HCT116 (cell line): ENCODE measurements at regions not wholly inside any gene's neighbourhood (a gene's known extent, or its start where the extent isn't known, plus 50 kb on each side); places are given as distances from the start of the nearest gene placed in this dataset.

Experiments
- ATAC-seq: fragments of 200-7000 bp; cut with Tn5 transposase; 2 replicates; pipeline ENCODE4 v1.9.1; 2020; ENCODE audit warnings: mild to moderate bottlenecking, moderate library complexity
- BruUV-seq: library from RNA; stranded (reverse); fragments of 400-500 nt; replicated peaks from 2 replicates; lab custom pipeline; 2021; lab: Mats Ljungman, UMichigan
- CTCF ChIA-PET: fragments of 300-600 bp; sonication (Branson Sonifier 250); formaldehyde crosslinking; loops from one replicate; lab custom pipeline; 2021; ENCODE audit warnings: antibody characterized with exemption; lab: Charles Lee
- POLR2A ChIA-PET: fragments of 300-600, 350-600 bp; sonication (Branson Sonifier 250); formaldehyde crosslinking; loops from one replicate; lab custom pipeline; 2021; ENCODE audit warnings: antibody characterized with exemption; lab: Charles Lee
- RAD21 ChIA-PET, 2 experiments: fragments of 300-600 bp; sonication (Branson Sonifier 250); formaldehyde crosslinking; loops; one replicate each; lab custom pipeline; 2023; ENCODE audit warnings: low total read pairs in 2 of 2; ENCODE audit not compliant: uncharacterized antibody in 2 of 2, unreplicated experiment in 2 of 2, low non-redundant PET in 1 of 2; lab: Charles Lee
- DNase-seq: peaks from one replicate; pipeline ENCODE4 v3.0.0-alpha.2; 2010; ENCODE audit warnings: low read depth, low spot score
- H2AFZ ChIP-seq: fragments of 200-600 bp; shearing (Covaris generic), sonication (generic); 2 replicates; pipeline ENCODE4 v1.6.1; 2017; ENCODE audit warnings: low read depth, mixed run types, mixed read lengths, antibody characterized with exemption, low read length; ENCODE audit not compliant: poor library complexity, severe bottlenecking
- H3K27ac ChIP-seq: 2 replicates; pipeline ENCODE4 v1.5.1; 2012; ENCODE audit warnings: low read depth, low read length
- H3K27me3 ChIP-seq: fragments of 200-600 bp; sonication (generic); 2 replicates; pipeline ENCODE4 v1.6.1; 2016; ENCODE audit warnings: mixed run types, low read length, mixed read lengths; ENCODE audit not compliant: insufficient read depth
- H3K36me3 ChIP-seq, 2 experiments: fragments of 200-500 bp in 1 of 2; fragments of 200-600 bp in 1 of 2; sonication (Bioruptor generic) in 1 of 2; sonication (generic) in 1 of 2; 2 replicates each; pipeline versions ENCODE4 v1.5.1 to v1.6.1; 2014 to 2016; ENCODE audit warnings: low read length in 2 of 2, inconsistent platforms in 1 of 2, mixed read lengths in 1 of 2, mixed run types in 1 of 2; ENCODE audit not compliant: insufficient read depth in 2 of 2, control insufficient read depth in 1 of 2
- H3K4me1 ChIP-seq, 2 experiments: fragments of 200-600 bp in 1 of 2; sonication (generic) in 1 of 2; 2 replicates each; pipeline versions ENCODE4 v1.5.1 to v1.6.1; 2012 to 2017; ENCODE audit warnings: low read length in 2 of 2, inconsistent platforms in 1 of 2, mild to moderate bottlenecking in 1 of 2, mixed read lengths in 1 of 2, mixed run types in 1 of 2, moderate library complexity in 1 of 2; ENCODE audit not compliant: insufficient read depth in 2 of 2, control insufficient read depth in 1 of 2
- H3K4me2 ChIP-seq: fragments of 200-600 bp; sonication (generic); 2 replicates; pipeline ENCODE4 v1.6.1; 2017; ENCODE audit warnings: mixed run types, low read length, mixed read lengths
- H3K4me3 ChIP-seq, 2 experiments: fragments of 200-600 bp in 1 of 2; sonication (generic) in 1 of 2; replicated peaks in 1 of 2; 2 replicates each; pipeline ENCODE4 v1.5.1; 2011 to 2016; ENCODE audit warnings: low read length in 2 of 2, control low read depth in 1 of 2, low read depth in 1 of 2, mild to moderate bottlenecking in 1 of 2, mixed read lengths in 1 of 2, mixed run types in 1 of 2
- H3K79me2 ChIP-seq: fragments of 200-600 bp; sonication (generic); 2 replicates; pipeline ENCODE4 v1.6.1; 2017; ENCODE audit warnings: mild to moderate bottlenecking, mixed run types, low read length, moderate library complexity, mixed read lengths; ENCODE audit not compliant: insufficient read depth
- H3K9ac ChIP-seq: fragments of 200-600 bp; sonication (generic); 2 replicates; pipeline ENCODE4 v1.6.1; 2016; ENCODE audit warnings: low read length, mixed read lengths
- H3K9me2 ChIP-seq: fragments of 200-600 bp; sonication (generic), shearing (Covaris generic); 2 replicates; pipeline ENCODE4 v1.6.1; 2017; ENCODE audit warnings: mixed run types, mild to moderate bottlenecking, moderate library complexity; ENCODE audit not compliant: insufficient read depth
- H3K9me3 ChIP-seq, 2 experiments: fragments of 200-500 bp in 1 of 2; fragments of 200-600 bp in 1 of 2; sonication (Bioruptor generic) in 1 of 2; sonication (generic) in 1 of 2; 2 replicates each; pipeline ENCODE4 v1.6.1; 2014 to 2017; ENCODE audit warnings: low read length in 2 of 2, mixed read lengths in 2 of 2, inconsistent platforms in 1 of 2, low read depth in 1 of 2, mild to moderate bottlenecking in 1 of 2, mixed run types in 1 of 2, moderate library complexity in 1 of 2; ENCODE audit not compliant: control insufficient read depth in 1 of 2, insufficient read depth in 1 of 2
- H4K20me1 ChIP-seq: fragments of 200-600 bp; sonication (generic), shearing (Covaris generic); 2 replicates; pipeline ENCODE4 v1.6.1; 2017; ENCODE audit warnings: mixed run types, mild to moderate bottlenecking, moderate library complexity; ENCODE audit not compliant: insufficient read depth
- ZBTB33 ChIP-seq: IDR thresholded peaks from 2 replicates; pipeline ENCODE4 v1.6.1; 2011; ENCODE audit warnings: mild to moderate bottlenecking, low read length, moderate library complexity; ENCODE audit not compliant: insufficient replicate concordance; ENCODE audit errors: extremely low read depth
- intact Hi-C: fragments of 100-400 bp; cut with micrococcal nuclease; formaldehyde crosslinking; loops from 2 replicates; pipeline ENCODE4 v1.10.0; 2022
- TF ChIP-seq, protein P1 (sequence below): IDR thresholded peaks from 2 replicates; pipeline ENCODE4 v1.6.1; 2012

DNA sequence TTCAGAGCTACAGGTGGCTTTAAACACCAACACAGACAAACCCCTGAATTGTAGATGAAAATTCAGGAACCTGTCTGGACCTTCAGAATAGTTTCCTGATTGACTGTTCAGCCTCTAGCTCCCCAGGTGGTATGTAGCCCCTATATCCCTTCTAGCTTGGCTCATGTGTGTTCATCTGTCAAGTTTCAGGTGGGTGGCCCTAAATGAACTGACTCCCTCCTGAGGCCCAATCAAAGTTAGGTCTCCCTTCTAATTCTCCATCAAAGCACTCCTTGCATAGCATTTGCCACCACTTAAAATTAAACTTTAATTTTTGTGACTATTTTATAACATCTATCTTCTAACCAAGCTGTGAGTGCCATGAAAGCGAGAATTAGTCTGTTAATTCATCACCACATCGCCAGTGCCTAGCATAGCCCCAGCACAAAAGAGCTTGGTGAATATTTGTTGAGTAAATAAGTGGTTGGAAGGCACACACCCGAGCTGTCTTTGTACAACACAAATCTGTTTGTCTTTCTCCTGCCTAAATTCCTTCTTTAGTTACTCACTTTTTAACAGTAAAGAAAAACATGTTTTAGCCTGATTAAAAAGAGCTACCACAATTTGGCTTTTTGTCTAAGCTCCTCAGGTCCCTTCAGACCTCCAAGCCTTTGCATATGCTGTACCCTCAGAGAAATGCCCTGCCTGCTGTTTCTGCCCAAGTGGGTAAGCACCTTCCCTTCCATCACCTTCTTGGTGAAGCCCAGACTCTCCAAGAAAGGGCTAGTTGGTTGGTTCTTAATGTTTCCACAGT, 138.1 kb upstream of the HMHB1 start (continued):
- TF ChIP-seq, protein P1, sequence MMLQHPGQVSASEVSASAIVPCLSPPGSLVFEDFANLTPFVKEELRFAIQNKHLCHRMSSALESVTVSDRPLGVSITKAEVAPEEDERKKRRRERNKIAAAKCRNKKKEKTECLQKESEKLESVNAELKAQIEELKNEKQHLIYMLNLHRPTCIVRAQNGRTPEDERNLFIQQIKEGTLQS = no peak

- ChIA-PET POLR2A (no interaction called here), CTCF (no interaction called here)
Observed at GRCh38 chr5:143672806-143673205, 139.2 kb upstream of the HMHB1 start.

More at GRCh38 chr5:143672806-143673205, 139.2 kb upstream of the HMHB1 start:
- DNase-seq = no peak
- no peak for ATAC-seq
- BruUV-seq = no TSS peak
- Histone ChIP-seq H3K36me3 (no peaks in the 10 kb centered on the region), H3K9ac (no peak overlapping the region), H4K20me1 (no peaks in the 10 kb centered on the region), H3K4me2 (no peak overlapping the region), H3K79me2 (no peaks in the 10 kb centered on the region), H3K9me3 (no peaks in the 10 kb centered on the region; a peak in 1 of 4 replicates), H3K9me2 (no peaks in the 10 kb centered on the region), H3K27ac (no peak overlapping the region), H2AFZ (no peak overlapping the region), H3K4me3 (no peak overlapping the region), H3K4me1 (no peaks in the 10 kb centered on the region), H3K27me3 (no peaks in the 10 kb centered on the region)
- no peak for TF ChIP-seq ZBTB33
- RAD21 ChIA-PET = no interaction called here
- intact Hi-C loops = no loop called here
